MM.1S (cell line): ENCODE measurements at regions not wholly inside any gene's neighbourhood (a gene's known extent, or its start where the extent isn't known, plus 50 kb on each side); places are given as distances from the start of the nearest gene placed in this dataset.

Source experiments
- DNase-seq: peaks from one replicate; pipeline ENCODE4 v3.0.0-alpha.2; 2015
- H2AFZ ChIP-seq: fragments of 300-600 bp; sonication (generic); 2 replicates; pipeline ENCODE4 v1.6.0; 2016; ENCODE audit warnings: antibody characterized with exemption, low read length
- H3F3A ChIP-seq: fragments of 300-600 bp; sonication (generic); 2 replicates; pipeline ENCODE4 v1.6.1; 2016; ENCODE audit warnings: mild to moderate bottlenecking, antibody characterized with exemption, low read length, moderate library complexity, mixed read lengths; ENCODE audit not compliant: insufficient read depth
- H3K27ac ChIP-seq: fragments of 300-600 bp; sonication (generic); 2 replicates; pipeline ENCODE4 v1.5.1; 2016; ENCODE audit warnings: mild to moderate bottlenecking, low read length
- H3K27me3 ChIP-seq: fragments of 300-600 bp; sonication (generic); replicated peaks from 2 replicates; pipeline ENCODE4 v1.6.0; 2016; ENCODE audit warnings: low read length; ENCODE audit not compliant: insufficient read depth
- H3K36me3 ChIP-seq: fragments of 300-600 bp; sonication (generic); replicated peaks from 2 replicates; pipeline ENCODE4 v1.6.1; 2016; ENCODE audit warnings: mild to moderate bottlenecking, low read length, mixed read lengths; ENCODE audit not compliant: insufficient read depth
- H3K4me1 ChIP-seq: fragments of 300-600 bp; sonication (generic); 2 replicates; pipeline ENCODE4 v1.6.1; 2016; ENCODE audit warnings: low read length, mixed read lengths
- H3K4me2 ChIP-seq: fragments of 300-600 bp; sonication (generic); 2 replicates; pipeline ENCODE4 v1.6.0; 2016; ENCODE audit warnings: low read depth, low read length
- H3K4me3 ChIP-seq: fragments of 300-600 bp; sonication (generic); 2 replicates; pipeline ENCODE4 v1.5.1; 2016; ENCODE audit warnings: low read length, mixed read lengths
- H3K79me2 ChIP-seq: fragments of 300-600 bp; sonication (generic); 2 replicates; pipeline ENCODE4 v1.6.1; 2016; ENCODE audit warnings: mixed run types, low read length, mixed read lengths
- H3K9ac ChIP-seq: fragments of 300-600 bp; sonication (generic); 2 replicates; pipeline ENCODE4 v1.6.1; 2016; ENCODE audit warnings: low read length, mixed read lengths
- H3K9me2 ChIP-seq: fragments of 300-600 bp; sonication (generic); replicated peaks from 2 replicates; pipeline ENCODE4 v1.6.1; 2016; ENCODE audit warnings: mild to moderate bottlenecking, low read length, mixed read lengths; ENCODE audit not compliant: insufficient read depth
- H3K9me3 ChIP-seq: fragments of 300-600 bp; sonication (generic); replicated peaks from 2 replicates; pipeline ENCODE4 v1.6.1; 2016; ENCODE audit warnings: mild to moderate bottlenecking, low read length, mixed read lengths; ENCODE audit not compliant: insufficient read depth
- H4K20me1 ChIP-seq: fragments of 300-600 bp; sonication (generic); 2 replicates; pipeline ENCODE4 v1.6.1; 2016; ENCODE audit warnings: mild to moderate bottlenecking, low read length, moderate library complexity, mixed read lengths; ENCODE audit not compliant: insufficient read depth
- EZH2 ChIP-seq: fragments of 300-600 bp; sonication (generic); optimal IDR thresholded peaks from 2 replicates; pipeline ENCODE3; 2017; ENCODE audit warnings: low read depth, mild to moderate bottlenecking, antibody characterized with exemption, low read length, mixed read lengths
- EZH2phosphoT487 ChIP-seq: fragments of 300-600 bp; sonication (generic); IDR thresholded peaks from 2 replicates; pipeline ENCODE4 v1.6.1; 2018; ENCODE audit warnings: antibody characterized with exemption, low read length
- TF ChIP-seq, protein P1 (sequence below): fragments of 300-600 bp; sonication (generic); IDR thresholded peaks from 2 replicates; pipeline ENCODE4 v1.5.1; 2016; ENCODE audit warnings: antibody characterized with exemption, low read length, mixed read lengths

DNA sequence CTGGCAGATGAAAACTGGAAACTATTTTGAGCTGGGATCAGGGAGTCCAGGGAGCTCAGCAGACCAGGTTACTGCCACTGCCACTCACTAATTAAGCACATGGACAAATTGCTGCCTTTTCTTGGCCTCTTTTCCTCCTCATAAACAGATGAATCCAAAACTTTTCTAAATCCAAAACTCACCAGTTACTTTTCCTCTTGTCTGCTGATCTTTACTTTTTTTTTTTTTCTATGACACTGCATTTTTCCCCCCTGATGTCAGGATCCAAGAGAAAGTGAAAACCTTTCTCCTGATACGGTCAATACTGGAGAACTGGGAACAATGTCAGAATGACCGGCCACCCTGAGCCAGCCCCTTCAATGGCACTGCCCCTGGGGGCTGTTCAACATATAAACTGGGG, 405.8 kb downstream of the DUSP10 start:
- Histone ChIP-seq H3K27me3 (no peaks in the 10 kb centered on the region), H3K4me1 (no peaks in the 10 kb centered on the region), H3F3A (no peaks in the 10 kb centered on the region), H3K4me3 (no peak overlapping the region), H4K20me1 (no peaks in the 10 kb centered on the region), H3K36me3 (no peaks in the 10 kb centered on the region), H3K9ac (no peak overlapping the region), H3K9me2 (no peaks in the 10 kb centered on the region), H3K9me3 (no peaks in the 10 kb centered on the region), H3K79me2 (no peaks in the 10 kb centered on the region), H3K27ac (no peak overlapping the region), H3K4me2 (no peak overlapping the region), H2AFZ (no peak overlapping the region)
- no peak for DNase-seq
- TF ChIP-seq EZH2phosphoT487, result no peak
- TF ChIP-seq EZH2, result no peak
- TF ChIP-seq, protein P1, sequence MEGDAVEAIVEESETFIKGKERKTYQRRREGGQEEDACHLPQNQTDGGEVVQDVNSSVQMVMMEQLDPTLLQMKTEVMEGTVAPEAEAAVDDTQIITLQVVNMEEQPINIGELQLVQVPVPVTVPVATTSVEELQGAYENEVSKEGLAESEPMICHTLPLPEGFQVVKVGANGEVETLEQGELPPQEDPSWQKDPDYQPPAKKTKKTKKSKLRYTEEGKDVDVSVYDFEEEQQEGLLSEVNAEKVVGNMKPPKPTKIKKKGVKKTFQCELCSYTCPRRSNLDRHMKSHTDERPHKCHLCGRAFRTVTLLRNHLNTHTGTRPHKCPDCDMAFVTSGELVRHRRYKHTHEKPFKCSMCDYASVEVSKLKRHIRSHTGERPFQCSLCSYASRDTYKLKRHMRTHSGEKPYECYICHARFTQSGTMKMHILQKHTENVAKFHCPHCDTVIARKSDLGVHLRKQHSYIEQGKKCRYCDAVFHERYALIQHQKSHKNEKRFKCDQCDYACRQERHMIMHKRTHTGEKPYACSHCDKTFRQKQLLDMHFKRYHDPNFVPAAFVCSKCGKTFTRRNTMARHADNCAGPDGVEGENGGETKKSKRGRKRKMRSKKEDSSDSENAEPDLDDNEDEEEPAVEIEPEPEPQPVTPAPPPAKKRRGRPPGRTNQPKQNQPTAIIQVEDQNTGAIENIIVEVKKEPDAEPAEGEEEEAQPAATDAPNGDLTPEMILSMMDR, result no peak

DNA sequence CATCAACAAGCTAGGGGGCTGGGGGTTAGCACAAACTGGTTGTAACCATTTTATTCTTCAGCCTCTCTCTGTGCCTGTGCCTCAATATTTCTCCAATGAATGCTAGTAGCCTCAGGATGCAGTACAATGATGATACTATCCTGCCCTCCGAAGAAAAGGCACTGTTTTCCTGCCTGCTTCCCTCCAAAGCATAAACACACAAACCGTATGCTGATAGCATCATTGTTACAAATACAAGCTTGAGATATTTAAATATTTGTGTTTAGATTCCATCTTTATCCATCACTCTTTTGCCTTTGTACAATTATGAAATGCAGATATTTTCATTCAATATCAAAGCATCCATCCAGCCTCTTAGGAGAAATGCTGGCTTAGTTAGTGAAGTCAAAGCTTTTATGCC, 404.8 kb downstream of the DUSP10 start:
- H3K4me1 ChIP-seq, result no peaks in the 10 kb centered on the region
- H3K4me2 ChIP-seq, result no peak overlapping the region
- H3K9me2 ChIP-seq, result no peaks in the 10 kb centered on the region
- H3K9ac ChIP-seq, result no peak overlapping the region
- H3K36me3 ChIP-seq, result no peaks in the 10 kb centered on the region
- no peak overlapping the region for H3K27ac ChIP-seq
- no peaks in the 10 kb centered on the region for H3K79me2 ChIP-seq
- H4K20me1 ChIP-seq, result no peaks in the 10 kb centered on the region
- TF ChIP-seq, protein P1, result no peak
- TF ChIP-seq EZH2, result no peak
- TF ChIP-seq EZH2phosphoT487, result no peak
- no peak overlapping the region for H2AFZ ChIP-seq
- no peak for DNase-seq
- no peaks in the 10 kb centered on the region for H3K27me3 ChIP-seq
- H3K4me3 ChIP-seq, result no peak overlapping the region
- H3F3A ChIP-seq, result no peaks in the 10 kb centered on the region
- no peaks in the 10 kb centered on the region for H3K9me3 ChIP-seq

DNA sequence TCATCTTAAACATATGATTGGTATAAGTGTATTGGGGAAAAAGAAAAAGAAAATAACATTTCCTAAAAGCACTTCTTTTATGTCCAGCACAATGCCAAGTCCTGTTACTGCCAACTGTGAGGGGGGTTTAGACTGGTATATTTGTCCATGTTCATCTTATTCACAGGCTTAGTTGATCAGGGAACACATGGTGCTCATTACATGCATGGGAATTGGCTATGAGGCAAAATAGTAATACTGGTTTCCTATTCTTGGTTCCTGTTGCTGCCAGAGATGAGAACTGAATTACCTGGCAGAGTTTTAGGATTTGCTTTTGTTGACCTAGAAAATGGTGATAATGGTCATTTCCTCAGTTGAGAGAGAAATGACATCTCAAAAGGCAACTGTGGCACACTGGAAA, 398.8 kb downstream of the DUSP10 start:
- no peaks in the 10 kb centered on the region for H3K9me3 ChIP-seq
- no peak for TF ChIP-seq EZH2
- no peak for TF ChIP-seq EZH2phosphoT487
- TF ChIP-seq, protein P1, result no peak
- no peaks in the 10 kb centered on the region for H3K36me3 ChIP-seq
- DNase-seq, result no peak
- no peaks in the 10 kb centered on the region for H3F3A ChIP-seq
- H3K4me1 ChIP-seq, result no peaks in the 10 kb centered on the region
- H4K20me1 ChIP-seq, result no peaks in the 10 kb centered on the region
- no peaks in the 10 kb centered on the region for H3K27me3 ChIP-seq
- no peak overlapping the region for H3K4me3 ChIP-seq
- H3K9me2 ChIP-seq, result no peaks in the 10 kb centered on the region
- H2AFZ ChIP-seq, result no peak overlapping the region
- H3K9ac ChIP-seq, result no peak overlapping the region
- H3K79me2 ChIP-seq, result no peaks in the 10 kb centered on the region
- no peak overlapping the region for H3K4me2 ChIP-seq
- H3K27ac ChIP-seq, result no peak overlapping the region
